HL-60 (cell line): ENCODE measurements at regions not wholly inside any gene's neighbourhood (a gene's known extent, or its start where the extent isn't known, plus 50 kb on each side); places are given as distances from the start of the nearest gene placed in this dataset.

Experiments
- DNase-seq, 2 experiments: peaks; one replicate each; pipeline ENCODE4 v3.0.0-alpha.2; 2010 to 2020; ENCODE audit warnings: low read depth in 1 of 2, low spot score in 1 of 2
- H3K27ac ChIP-seq: fragments of 250-450 bp; sonication (Bioruptor Pico); replicated peaks from 2 replicates; pipeline ENCODE4 v1.5.1; 2020; ENCODE audit warnings: mild to moderate bottlenecking, moderate library complexity
- H3K27me3 ChIP-seq: fragments of 250-450 bp; sonication (Bioruptor Pico); 2 replicates; pipeline ENCODE4 v1.5.1; 2021; ENCODE audit warnings: mild to moderate bottlenecking, moderate library complexity; ENCODE audit not compliant: insufficient read depth, poor library complexity, severe bottlenecking
- H3K4me3 ChIP-seq: replicated peaks from 2 replicates; pipeline ENCODE4 v1.5.1; 2011; ENCODE audit warnings: mild to moderate bottlenecking, control low read depth, low read length; ENCODE audit not compliant: insufficient read depth
- GABPA ChIP-seq: IDR thresholded peaks from 2 replicates; pipeline ENCODE4 v1.6.1; 2012; ENCODE audit warnings: low read depth
- POLR2AphosphoS5 ChIP-seq: IDR thresholded peaks from 2 replicates; pipeline ENCODE4 v1.6.1; 2012; ENCODE audit warnings: low read depth
- SPI1 ChIP-seq: IDR thresholded peaks from 2 replicates; pipeline ENCODE4 v1.6.1; 2012; ENCODE audit warnings: low read depth, mild to moderate bottlenecking, borderline replicate concordance
- TF ChIP-seq, protein P1 (sequence below): IDR thresholded peaks from one replicate; pipeline ENCODE4 v1.5.1; 2011; ENCODE audit warnings: low read length, control low read depth, inconsistent platforms; ENCODE audit not compliant: insufficient read depth
- TF ChIP-seq, protein P2 (sequence below): IDR thresholded peaks from 2 replicates; pipeline ENCODE4 v1.6.1; 2012; ENCODE audit warnings: low read depth; ENCODE audit not compliant: insufficient replicate concordance

GRCh38 chr16:85184404-85184803 is 72.1 kb upstream of the CIBAR2 start:
- Histone ChIP-seq H3K4me3 (no peak overlapping the region), H3K27me3 (peaks cover 2% of the 10 kb centered on the region), H3K27ac (no peak overlapping the region)
- DNase-seq: no peak
- TF ChIP-seq, protein P1, sequence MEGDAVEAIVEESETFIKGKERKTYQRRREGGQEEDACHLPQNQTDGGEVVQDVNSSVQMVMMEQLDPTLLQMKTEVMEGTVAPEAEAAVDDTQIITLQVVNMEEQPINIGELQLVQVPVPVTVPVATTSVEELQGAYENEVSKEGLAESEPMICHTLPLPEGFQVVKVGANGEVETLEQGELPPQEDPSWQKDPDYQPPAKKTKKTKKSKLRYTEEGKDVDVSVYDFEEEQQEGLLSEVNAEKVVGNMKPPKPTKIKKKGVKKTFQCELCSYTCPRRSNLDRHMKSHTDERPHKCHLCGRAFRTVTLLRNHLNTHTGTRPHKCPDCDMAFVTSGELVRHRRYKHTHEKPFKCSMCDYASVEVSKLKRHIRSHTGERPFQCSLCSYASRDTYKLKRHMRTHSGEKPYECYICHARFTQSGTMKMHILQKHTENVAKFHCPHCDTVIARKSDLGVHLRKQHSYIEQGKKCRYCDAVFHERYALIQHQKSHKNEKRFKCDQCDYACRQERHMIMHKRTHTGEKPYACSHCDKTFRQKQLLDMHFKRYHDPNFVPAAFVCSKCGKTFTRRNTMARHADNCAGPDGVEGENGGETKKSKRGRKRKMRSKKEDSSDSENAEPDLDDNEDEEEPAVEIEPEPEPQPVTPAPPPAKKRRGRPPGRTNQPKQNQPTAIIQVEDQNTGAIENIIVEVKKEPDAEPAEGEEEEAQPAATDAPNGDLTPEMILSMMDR: no peak
- TF ChIP-seq SPI1 (no peak), POLR2AphosphoS5 (no peak), GABPA (no peak)
- TF ChIP-seq, protein P2, sequence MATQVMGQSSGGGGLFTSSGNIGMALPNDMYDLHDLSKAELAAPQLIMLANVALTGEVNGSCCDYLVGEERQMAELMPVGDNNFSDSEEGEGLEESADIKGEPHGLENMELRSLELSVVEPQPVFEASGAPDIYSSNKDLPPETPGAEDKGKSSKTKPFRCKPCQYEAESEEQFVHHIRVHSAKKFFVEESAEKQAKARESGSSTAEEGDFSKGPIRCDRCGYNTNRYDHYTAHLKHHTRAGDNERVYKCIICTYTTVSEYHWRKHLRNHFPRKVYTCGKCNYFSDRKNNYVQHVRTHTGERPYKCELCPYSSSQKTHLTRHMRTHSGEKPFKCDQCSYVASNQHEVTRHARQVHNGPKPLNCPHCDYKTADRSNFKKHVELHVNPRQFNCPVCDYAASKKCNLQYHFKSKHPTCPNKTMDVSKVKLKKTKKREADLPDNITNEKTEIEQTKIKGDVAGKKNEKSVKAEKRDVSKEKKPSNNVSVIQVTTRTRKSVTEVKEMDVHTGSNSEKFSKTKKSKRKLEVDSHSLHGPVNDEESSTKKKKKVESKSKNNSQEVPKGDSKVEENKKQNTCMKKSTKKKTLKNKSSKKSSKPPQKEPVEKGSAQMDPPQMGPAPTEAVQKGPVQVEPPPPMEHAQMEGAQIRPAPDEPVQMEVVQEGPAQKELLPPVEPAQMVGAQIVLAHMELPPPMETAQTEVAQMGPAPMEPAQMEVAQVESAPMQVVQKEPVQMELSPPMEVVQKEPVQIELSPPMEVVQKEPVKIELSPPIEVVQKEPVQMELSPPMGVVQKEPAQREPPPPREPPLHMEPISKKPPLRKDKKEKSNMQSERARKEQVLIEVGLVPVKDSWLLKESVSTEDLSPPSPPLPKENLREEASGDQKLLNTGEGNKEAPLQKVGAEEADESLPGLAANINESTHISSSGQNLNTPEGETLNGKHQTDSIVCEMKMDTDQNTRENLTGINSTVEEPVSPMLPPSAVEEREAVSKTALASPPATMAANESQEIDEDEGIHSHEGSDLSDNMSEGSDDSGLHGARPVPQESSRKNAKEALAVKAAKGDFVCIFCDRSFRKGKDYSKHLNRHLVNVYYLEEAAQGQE: no peak

DNA sequence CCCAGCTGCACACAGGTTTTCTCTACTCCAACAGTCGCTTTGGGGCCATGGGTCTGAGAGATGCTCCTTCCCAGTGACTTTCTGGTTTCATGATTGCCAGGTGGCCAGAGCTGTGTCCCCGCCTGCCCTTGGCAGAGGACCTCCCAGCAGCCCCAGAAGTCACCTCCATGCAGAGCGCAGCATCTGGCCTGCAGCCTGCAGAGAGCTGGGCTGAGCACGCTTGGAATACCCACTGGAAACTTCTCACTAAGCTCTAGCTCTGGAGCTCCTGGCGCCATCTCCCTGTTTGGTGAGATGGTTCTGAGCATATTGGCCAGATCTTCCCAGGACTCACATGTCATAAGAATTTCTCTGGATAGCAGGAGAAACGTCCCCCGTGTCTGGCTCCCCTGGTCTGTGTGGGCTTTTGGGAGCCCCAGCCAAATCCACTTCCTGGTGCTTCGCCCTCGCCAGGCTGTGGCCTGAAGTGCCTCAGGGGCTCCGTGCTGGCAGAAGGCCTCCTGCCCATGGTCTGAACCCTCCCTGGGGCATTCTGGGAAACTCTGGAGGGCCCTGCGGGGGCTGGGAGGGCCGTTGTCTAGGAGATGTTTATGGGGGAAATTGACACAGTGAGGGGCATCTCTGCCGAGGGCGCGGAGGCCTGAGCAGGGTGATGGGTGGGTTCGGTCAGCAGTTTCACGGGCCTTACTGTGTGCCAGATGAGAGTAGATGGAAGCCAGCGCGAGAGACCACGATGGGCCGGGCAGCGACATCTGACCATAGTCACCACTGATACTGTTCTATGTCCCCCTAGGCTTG is 73.2 kb upstream of the CIBAR2 start:
- Histone ChIP-seq H3K27ac (no peak overlapping the region), H3K27me3 (peaks cover 2% of the 10 kb centered on the region), H3K4me3 (no peak overlapping the region)
- no peak for DNase-seq
- TF ChIP-seq SPI1 (no peak), GABPA (no peak), POLR2AphosphoS5 (no peak)
- TF ChIP-seq, protein P1: no peak
- TF ChIP-seq, protein P2: no peak

GRCh38 chr16:85187002-85187401 is 74.7 kb upstream of the CIBAR2 start:
- H3K4me3 ChIP-seq: no peak overlapping the region
- peaks cover 2% of the 10 kb centered on the region for H3K27me3 ChIP-seq
- no peak overlapping the region for H3K27ac ChIP-seq
- DNase-seq: no peak
- no peak for TF ChIP-seq SPI1
- TF ChIP-seq, protein P1: no peak
- TF ChIP-seq, protein P2: no peak
- TF ChIP-seq POLR2AphosphoS5: no peak
- TF ChIP-seq GABPA: no peak
